ENCODE measurements at regions not wholly inside any gene's neighbourhood (a gene's known extent, or its start where the extent isn't known, plus 50 kb on each side); places are given as distances from the start of the nearest gene placed in this dataset.

- TF ChIP-seq EZH2 (IDR thresholded peaks at IDR 0.05; ENCODE audit: borderline replicate concordance, low read depth, low read length, severe bottlenecking) (no peak), CTCF (IDR thresholded peaks at IDR 0.05; ENCODE audit: extremely low read depth in 1 of 2, insufficient read depth in 1 of 2, low read depth in 1 of 2, low read length in 2 of 2) (no peak)
- TF ChIP-seq, protein P1, sequence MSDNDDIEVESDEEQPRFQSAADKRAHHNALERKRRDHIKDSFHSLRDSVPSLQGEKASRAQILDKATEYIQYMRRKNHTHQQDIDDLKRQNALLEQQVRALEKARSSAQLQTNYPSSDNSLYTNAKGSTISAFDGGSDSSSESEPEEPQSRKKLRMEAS (IDR thresholded peaks at IDR 0.05; ENCODE audit: insufficient read depth, insufficient read length) = no peak
These were observed 87.2 kb upstream of the HPCAL1 start for GRCh38 chr2:10215393-10215935.

Data from endothelial cell of umbilical vein (primary cell).